OCI-LY1 (cell line): ENCODE measurements at regions not wholly inside any gene's neighbourhood (a gene's known extent, or its start where the extent isn't known, plus 50 kb on each side); places are given as distances from the start of the nearest gene placed in this dataset.

Experiments used
- H2AFZ ChIP-seq: fragments of 200-600 bp; sonication (generic), shearing (Covaris generic); 2 replicates; pipeline ENCODE4 v1.6.0; 2014; ENCODE audit warnings: antibody characterized with exemption, mild to moderate bottlenecking, low read length
- H3F3A ChIP-seq: fragments of 200-600 bp; sonication (generic), shearing (Covaris generic); 2 replicates; pipeline ENCODE4 v1.6.0; 2014; ENCODE audit warnings: mild to moderate bottlenecking, antibody characterized with exemption, low read length, moderate library complexity; ENCODE audit not compliant: insufficient read depth
- H3K27ac ChIP-seq: fragments of 200-600 bp; sonication (generic); 2 replicates; pipeline ENCODE4 v1.5.1; 2014; ENCODE audit warnings: low read length, mixed run types, mild to moderate bottlenecking, low read depth; ENCODE audit not compliant: poor library complexity, severe bottlenecking
- H3K27me3 ChIP-seq: fragments of 200-600 bp; sonication (generic); 2 replicates; pipeline ENCODE4 v1.6.0; 2014; ENCODE audit warnings: antibody characterized with exemption, mild to moderate bottlenecking, low read length, moderate library complexity; ENCODE audit not compliant: insufficient read depth
- H3K36me3 ChIP-seq: fragments of 200-600 bp; sonication (generic); 2 replicates; pipeline ENCODE4 v1.6.1; 2014; ENCODE audit warnings: mild to moderate bottlenecking, antibody characterized with exemption, low read length, moderate library complexity, mixed read lengths; ENCODE audit not compliant: insufficient read depth
- H3K4me1 ChIP-seq: fragments of 200-600 bp; sonication (generic); 2 replicates; pipeline ENCODE4 v1.5.1; 2014; ENCODE audit warnings: mild to moderate bottlenecking, low read length, moderate library complexity; ENCODE audit not compliant: insufficient read depth, severe bottlenecking
- H3K4me2 ChIP-seq: fragments of 200-600 bp; sonication (generic), shearing (Covaris generic); 2 replicates; pipeline ENCODE4 v1.6.1; 2014; ENCODE audit warnings: low read length
- H3K4me3 ChIP-seq: fragments of 200-600 bp; sonication (generic); 2 replicates; pipeline ENCODE4 v1.5.1; 2014; ENCODE audit warnings: low read length, low read depth, mild to moderate bottlenecking, mixed read lengths; ENCODE audit not compliant: poor library complexity, severe bottlenecking
- H3K79me2 ChIP-seq: fragments of 200-600 bp; shearing (Covaris generic); 2 replicates; pipeline ENCODE4 v1.6.1; 2016; ENCODE audit warnings: mixed run types, low read length, mixed read lengths; ENCODE audit not compliant: insufficient read depth
- H3K9ac ChIP-seq: fragments of 200-600 bp; sonication (generic), shearing (Covaris generic); 2 replicates; pipeline ENCODE4 v1.6.1; 2014; ENCODE audit warnings: mild to moderate bottlenecking, low read length, mixed read lengths
- H3K9me2 ChIP-seq: fragments of 200-600 bp; sonication (generic), shearing (Covaris generic); 2 replicates; pipeline ENCODE4 v1.6.1; 2014; ENCODE audit warnings: low read depth, mild to moderate bottlenecking, low read length, mixed read lengths
- H3K9me3 ChIP-seq: fragments of 200-600 bp; shearing (Covaris generic); 2 replicates; pipeline ENCODE4 v1.6.1; 2014; ENCODE audit warnings: low read length, mixed read lengths
- H4K20me1 ChIP-seq: fragments of 200-600 bp; sonication (generic), shearing (Covaris generic); 2 replicates; pipeline ENCODE4 v1.6.0; 2016; ENCODE audit warnings: mild to moderate bottlenecking, low read length; ENCODE audit not compliant: insufficient read depth
- CTCF ChIP-seq: fragments of 200-600 bp; sonication (generic), shearing (Covaris generic); IDR thresholded peaks from 2 replicates; pipeline ENCODE4 v1.5.1; 2017; ENCODE audit warnings: mild to moderate bottlenecking, antibody characterized with exemption, low read length, moderate library complexity, mixed read lengths
- EZH2 ChIP-seq: fragments of 200-600 bp; sonication (generic), shearing (Covaris generic); IDR thresholded peaks from 2 replicates; pipeline ENCODE4 v1.8.0; 2017; ENCODE audit warnings: borderline replicate concordance, mixed run types, mild to moderate bottlenecking, antibody characterized with exemption, low read length, moderate library complexity, mixed read lengths

- Histone ChIP-seq H3K9me3 (no peaks in the 10 kb centered on the region), H3F3A (no peaks in the 10 kb centered on the region), H3K9ac (no peak overlapping the region), H3K27ac (no peak overlapping the region), H3K4me1 (no peaks in the 10 kb centered on the region), H3K9me2 (no peaks in the 10 kb centered on the region), H2AFZ (no peak overlapping the region), H4K20me1 (no peaks in the 10 kb centered on the region), H3K4me2 (no peak overlapping the region), H3K27me3 (no peaks in the 10 kb centered on the region), H3K4me3 (no peak overlapping the region), H3K36me3 (no peaks in the 10 kb centered on the region), H3K79me2 (no peaks in the 10 kb centered on the region)
- TF ChIP-seq EZH2, result no peak
- no peak for TF ChIP-seq CTCF
These were observed 933.5 kb upstream of the EEF2KMT start for GRCh38 chr16:6031102-6031501.

GRCh38 chr16:6027733-6028132, 930.1 kb upstream of the EEF2KMT start:
- H3K36me3 ChIP-seq, result no peaks in the 10 kb centered on the region
- no peaks in the 10 kb centered on the region for H3K9me2 ChIP-seq
- no peak overlapping the region for H3K27ac ChIP-seq
- no peaks in the 10 kb centered on the region for H3K4me1 ChIP-seq
- no peak overlapping the region for H3K4me2 ChIP-seq
- no peaks in the 10 kb centered on the region for H3K9me3 ChIP-seq
- no peak for TF ChIP-seq EZH2
- TF ChIP-seq CTCF, result no peak
- no peaks in the 10 kb centered on the region for H4K20me1 ChIP-seq
- no peak overlapping the region for H2AFZ ChIP-seq
- no peak overlapping the region for H3K4me3 ChIP-seq
- no peak overlapping the region for H3K9ac ChIP-seq
- no peaks in the 10 kb centered on the region for H3K79me2 ChIP-seq
- H3F3A ChIP-seq, result no peaks in the 10 kb centered on the region
- no peaks in the 10 kb centered on the region for H3K27me3 ChIP-seq

GRCh38 chr16:6023449-6023848, 925.9 kb upstream of the EEF2KMT start:
- Histone ChIP-seq H4K20me1 (no peaks in the 10 kb centered on the region), H3K9ac (no peak overlapping the region), H3K4me2 (no peak overlapping the region), H3K4me1 (no peaks in the 10 kb centered on the region), H3K79me2 (no peaks in the 10 kb centered on the region), H3F3A (no peaks in the 10 kb centered on the region), H3K4me3 (no peak overlapping the region), H3K27me3 (no peaks in the 10 kb centered on the region), H3K9me3 (no peaks in the 10 kb centered on the region), H3K27ac (no peak overlapping the region), H2AFZ (no peak overlapping the region), H3K9me2 (no peaks in the 10 kb centered on the region), H3K36me3 (no peaks in the 10 kb centered on the region)
- no peak for TF ChIP-seq CTCF
- no peak for TF ChIP-seq EZH2
